GM21528 (cell line): ENCODE measurements at regions not wholly inside any gene's neighbourhood (a gene's known extent, or its start where the extent isn't known, plus 50 kb on each side); places are given as distances from the start of the nearest gene placed in this dataset.
"Not testable (repeated sequence)": the region's sequence is repeated elsewhere in the genome, so short reads cannot be mapped to it uniquely, and the experiment has no call there.

ENCODE experiments used
- ATAC-seq: cut with Tn5 transposase; IDR thresholded peaks from one replicate; pipeline ENCODE4 v1.9.1; 2021; ENCODE audit warnings: mild to moderate bottlenecking, moderate library complexity; ENCODE audit not compliant: unreplicated experiment, low FRiP score

DNA sequence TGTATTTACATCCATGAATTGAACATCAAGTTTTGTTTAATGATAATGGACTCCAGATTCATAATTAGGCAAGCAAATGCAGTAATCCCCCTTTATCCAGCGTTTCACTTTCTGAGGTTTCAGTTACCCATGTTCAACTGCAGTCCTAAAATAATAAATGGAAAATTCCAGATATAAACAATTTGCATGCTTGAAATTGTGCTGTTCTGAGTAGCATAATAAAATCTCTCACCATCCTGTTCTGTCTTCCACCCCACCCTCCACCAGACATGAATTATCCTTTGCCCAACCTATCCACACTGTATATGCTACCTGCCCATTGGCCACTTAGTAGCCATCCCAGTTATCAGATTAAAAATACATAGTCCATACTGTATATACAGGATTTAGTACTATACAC lies 224.5 kb upstream of the CHAC2 start:
- no peak for ATAC-seq

GRCh38 chr2:53536583-53537361 lies 230.8 kb upstream of the CHAC2 start:
- no peak for ATAC-seq

DNA sequence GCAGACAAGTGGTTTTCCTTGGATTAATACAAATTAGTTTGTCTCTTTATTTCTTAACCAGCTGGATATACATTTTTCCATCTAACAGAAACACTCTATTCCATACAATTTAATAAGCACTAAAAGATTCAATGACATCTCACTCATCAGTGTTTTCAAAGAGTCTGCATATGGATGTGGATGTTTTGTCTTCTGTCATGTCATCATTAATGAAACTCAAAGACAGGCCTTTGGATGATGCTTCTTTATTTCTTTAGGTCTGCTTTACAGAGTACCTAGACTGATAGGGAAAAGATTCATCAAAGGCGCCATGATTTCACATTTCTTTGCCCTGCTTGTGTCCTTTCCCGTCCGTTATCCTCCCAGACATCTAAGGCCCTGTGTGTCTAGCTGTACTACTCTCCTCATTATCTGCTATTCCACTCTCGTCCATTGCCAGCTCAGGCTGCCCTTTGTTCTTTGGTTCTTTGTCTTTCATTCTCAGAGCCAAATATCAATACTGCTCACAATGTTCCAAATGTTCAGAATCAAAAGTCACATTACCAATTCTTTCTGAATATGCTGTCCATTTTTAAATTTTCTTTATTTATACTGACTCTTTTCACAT lies 232.3 kb upstream of the CHAC2 start:
- no peak for ATAC-seq

- no peak for ATAC-seq
These were observed 237.5 kb upstream of the CHAC2 start for GRCh38 chr2:53530126-53530525.

GRCh38 chr2:53527056-53527455 lies 240.5 kb upstream of the CHAC2 start:
- no peak for ATAC-seq

- ATAC-seq = no peak
These were observed 247.4 kb upstream of the CHAC2 start for GRCh38 chr2:53519918-53520841.

DNA sequence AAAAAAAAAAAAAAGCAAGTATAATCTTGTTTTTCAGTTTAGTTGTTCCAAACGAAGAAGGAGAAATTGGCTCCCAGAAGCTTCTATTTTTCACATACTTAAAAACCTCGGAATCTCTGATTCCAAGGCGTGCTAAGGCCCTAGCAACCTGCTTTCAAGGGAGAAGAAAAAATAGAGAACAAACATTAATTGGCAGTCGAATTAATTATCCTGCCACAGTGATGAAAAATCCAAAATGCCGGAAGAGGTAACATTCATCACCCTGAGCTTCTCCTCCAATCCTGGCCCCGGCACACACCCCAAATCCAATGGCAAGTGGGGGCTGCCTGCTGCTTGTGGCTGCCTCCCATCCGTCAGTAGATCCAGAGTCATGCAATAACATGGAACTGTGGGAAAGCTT lies 250.2 kb upstream of the CHAC2 start:
- ATAC-seq = no peak

DNA sequence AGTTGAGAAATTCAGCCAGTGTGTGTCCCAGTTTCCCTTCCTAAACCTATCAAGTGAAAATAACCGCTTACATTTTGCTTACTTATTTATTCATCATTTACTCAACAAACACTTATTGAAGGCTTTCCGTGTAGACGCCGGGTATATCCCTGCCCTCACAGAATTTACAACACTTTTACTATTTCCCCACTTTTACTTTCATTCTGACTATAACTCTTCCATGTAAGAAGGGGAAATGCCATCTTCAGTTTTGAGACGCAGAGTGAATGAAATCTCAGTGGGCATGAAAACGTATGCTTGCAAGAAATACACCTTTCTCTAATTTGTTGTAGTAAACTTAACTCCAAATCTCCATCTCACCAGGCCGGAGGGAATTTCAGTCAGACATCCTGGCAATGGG lies 251.0 kb upstream of the CHAC2 start:
- no peak for ATAC-seq

GRCh38 chr2:53515435-53516332 lies 251.9 kb upstream of the CHAC2 start:
- no peak for ATAC-seq

- ATAC-seq = no peak
These were observed 254.4 kb upstream of the CHAC2 start for GRCh38 chr2:53513167-53513666.

- no peak for ATAC-seq
These were observed 255.4 kb upstream of the CHAC2 start for GRCh38 chr2:53512071-53512826.

DNA sequence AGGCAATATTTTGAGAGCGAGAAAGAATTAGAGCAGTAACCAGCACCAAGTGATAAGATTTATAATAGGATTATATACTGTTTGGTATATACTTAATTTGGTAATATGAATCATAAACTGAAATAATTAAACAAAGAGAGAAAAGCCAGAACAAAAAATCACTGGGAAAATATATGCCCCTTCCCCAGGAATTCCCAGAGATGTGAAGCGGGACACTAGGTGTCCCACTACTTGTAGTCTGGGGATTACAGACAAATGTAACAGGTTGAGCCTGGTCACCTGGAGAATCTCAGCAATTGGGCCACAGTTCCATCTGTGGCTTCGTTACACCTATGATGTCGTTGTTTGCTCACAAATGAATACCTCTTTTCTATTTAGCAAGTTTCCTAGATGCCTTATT lies 256.1 kb upstream of the CHAC2 start:
- no peak for ATAC-seq

DNA sequence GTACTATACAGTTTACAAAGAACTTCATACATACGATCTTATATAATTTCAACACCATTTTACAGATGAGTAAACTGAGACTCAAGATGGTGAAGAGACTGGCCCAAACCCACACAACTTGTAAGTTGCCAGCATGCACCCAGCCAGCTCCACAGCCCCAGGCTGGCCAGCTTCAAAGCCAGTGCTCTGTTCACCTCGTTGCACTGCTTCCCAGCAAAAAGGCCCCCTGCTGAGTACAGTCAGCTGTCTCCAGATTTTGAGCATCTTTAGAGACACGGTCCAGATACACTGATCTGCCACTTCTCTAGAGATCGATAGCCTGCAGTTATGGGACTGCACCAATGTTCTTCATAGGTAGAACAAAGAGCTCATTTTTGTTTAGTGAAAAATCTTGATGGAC lies 257.2 kb upstream of the CHAC2 start:
- ATAC-seq = no peak

GRCh38 chr2:53509831-53510388 lies 257.7 kb upstream of the CHAC2 start:
- no peak for ATAC-seq

DNA sequence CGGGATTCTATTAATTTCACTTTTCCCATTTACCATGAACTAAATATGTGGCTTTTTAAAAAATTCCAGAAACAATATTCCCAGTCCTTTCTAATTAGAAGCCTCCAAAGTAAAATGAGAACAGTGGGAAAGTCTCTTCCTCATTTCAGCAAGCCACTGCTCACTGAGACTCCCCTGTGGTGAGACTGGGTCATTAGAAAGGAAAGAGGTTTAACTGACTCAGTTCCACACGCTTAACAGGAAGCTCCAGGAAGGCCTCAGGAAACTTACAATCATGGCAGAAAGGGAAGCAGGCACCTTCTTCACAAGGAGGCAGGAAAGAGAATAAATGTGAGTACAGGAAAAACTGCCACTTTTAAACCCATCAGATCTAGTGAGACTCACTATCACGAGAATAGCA lies 258.9 kb upstream of the CHAC2 start:
- ATAC-seq = no peak

DNA sequence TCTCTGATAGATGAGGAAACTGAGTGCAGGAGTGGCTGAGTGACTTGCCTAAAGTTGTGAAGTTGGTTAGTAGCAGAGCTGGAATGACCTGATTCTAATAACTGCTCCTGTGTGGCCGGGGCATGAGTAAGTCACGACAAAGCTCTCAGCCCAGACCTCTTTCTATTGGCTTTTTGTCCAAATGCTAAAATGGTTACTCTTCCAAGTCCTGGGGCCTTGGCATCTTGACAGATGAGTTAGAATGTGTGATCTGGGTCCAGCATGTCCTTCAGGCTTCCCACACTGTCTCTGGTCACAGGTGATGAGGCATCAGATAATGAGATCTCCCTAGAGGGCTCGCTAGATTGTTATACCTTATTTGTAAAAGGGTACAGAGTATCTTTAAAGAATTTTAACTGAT lies 260.5 kb upstream of the CHAC2 start:
- not testable (repeated sequence) for ATAC-seq

DNA sequence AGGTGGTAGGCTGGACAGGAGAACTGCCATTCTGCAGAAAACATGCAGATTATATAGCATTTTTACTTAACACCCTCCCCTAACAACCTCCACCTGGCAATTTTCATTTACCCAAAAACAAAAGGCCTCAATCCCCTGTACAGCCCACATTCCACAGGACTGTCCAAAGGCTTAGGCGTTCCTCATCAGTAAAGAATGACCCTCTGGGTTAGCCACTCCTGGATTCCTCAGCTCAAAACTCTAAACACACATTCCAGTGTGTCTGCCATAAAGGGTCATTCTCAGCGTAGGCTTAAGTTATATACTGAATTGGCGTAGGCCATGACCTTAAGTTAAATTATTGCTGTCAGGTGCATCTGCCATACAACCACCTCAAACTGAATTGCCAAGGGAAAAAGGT lies 261.8 kb upstream of the CHAC2 start:
- no peak for ATAC-seq

GRCh38 chr2:53504507-53504906 lies 263.1 kb upstream of the CHAC2 start:
- ATAC-seq = no peak

- no peak for ATAC-seq
These were observed 267.4 kb upstream of the CHAC2 start for GRCh38 chr2:53500181-53500580.
